Osteoblast (primary cell): ENCODE measurements at regions not wholly inside any gene's neighbourhood (a gene's known extent, or its start where the extent isn't known, plus 50 kb on each side); places are given as distances from the start of the nearest gene placed in this dataset.

Experiments used
- DNase-seq: peaks from one replicate; pipeline ENCODE4 v3.0.0; 2011; ENCODE audit warnings: low spot score, mixed read lengths; ENCODE audit not compliant: insufficient read length; ENCODE audit errors: missing footprints
- H2AFZ ChIP-seq: 2 replicates; pipeline ENCODE4 v1.6.0; 2011; ENCODE audit warnings: mild to moderate bottlenecking, low read length
- H3K27ac ChIP-seq: 2 replicates; pipeline ENCODE4 v1.5.1; 2011; ENCODE audit warnings: mild to moderate bottlenecking, low read depth, low read length, moderate library complexity
- H3K27me3 ChIP-seq: 2 replicates; pipeline ENCODE4 v1.6.0; 2012; ENCODE audit warnings: mild to moderate bottlenecking, control low read depth, inconsistent platforms, low read length, moderate library complexity; ENCODE audit not compliant: insufficient read depth
- H3K36me3 ChIP-seq: 2 replicates; pipeline ENCODE4 v1.5.1; 2011; ENCODE audit warnings: mild to moderate bottlenecking, low read length, control low read depth, moderate library complexity; ENCODE audit not compliant: insufficient read depth
- H3K4me1 ChIP-seq: 2 replicates; pipeline ENCODE4 v1.5.1; 2011; ENCODE audit warnings: mild to moderate bottlenecking, low read length, control low read depth, moderate library complexity; ENCODE audit not compliant: insufficient read depth
- H3K4me2 ChIP-seq: 2 replicates; pipeline ENCODE4 v1.6.0; 2011; ENCODE audit warnings: mild to moderate bottlenecking, low read length; ENCODE audit not compliant: insufficient read depth
- H3K4me3 ChIP-seq: fragments of 200-600 bp; sonication (generic); 3 replicates; pipeline ENCODE4 v1.5.1; 2012; ENCODE audit warnings: mild to moderate bottlenecking, low read length, inconsistent platforms; ENCODE audit not compliant: insufficient read depth
- H3K79me2 ChIP-seq: 2 replicates; pipeline ENCODE4 v1.6.0; 2012; ENCODE audit warnings: mild to moderate bottlenecking, low read length, control low read depth, inconsistent platforms; ENCODE audit not compliant: insufficient read depth
- H3K9me3 ChIP-seq: 2 replicates; pipeline ENCODE4 v1.5.1; 2011; ENCODE audit warnings: low read depth, low read length, control low read depth
- H4K20me1 ChIP-seq: 2 replicates; pipeline ENCODE4 v1.6.0; 2012; ENCODE audit warnings: mild to moderate bottlenecking, low read length, control low read depth; ENCODE audit not compliant: insufficient read depth
- TF ChIP-seq, protein P1 (sequence below): IDR thresholded peaks from 2 replicates; pipeline ENCODE4 v1.5.1; 2011; ENCODE audit warnings: mild to moderate bottlenecking, low read depth, low read length, moderate library complexity; ENCODE audit errors: extremely low read depth

GRCh38 chr16:86802013-86802412, 223.7 kb downstream of the FOXL1 start:
- H3K4me2 ChIP-seq, result no peak overlapping the region
- H3K36me3 ChIP-seq, result no peaks in the 10 kb centered on the region
- no peaks in the 10 kb centered on the region for H3K4me1 ChIP-seq
- H3K27ac ChIP-seq, result no peak overlapping the region
- H3K4me3 ChIP-seq, result no peak overlapping the region
- no peaks in the 10 kb centered on the region for H3K79me2 ChIP-seq
- DNase-seq, result no peak
- no peaks in the 10 kb centered on the region for H3K9me3 ChIP-seq
- H2AFZ ChIP-seq, result no peak overlapping the region
- no peaks in the 10 kb centered on the region for H4K20me1 ChIP-seq
- TF ChIP-seq, protein P1, sequence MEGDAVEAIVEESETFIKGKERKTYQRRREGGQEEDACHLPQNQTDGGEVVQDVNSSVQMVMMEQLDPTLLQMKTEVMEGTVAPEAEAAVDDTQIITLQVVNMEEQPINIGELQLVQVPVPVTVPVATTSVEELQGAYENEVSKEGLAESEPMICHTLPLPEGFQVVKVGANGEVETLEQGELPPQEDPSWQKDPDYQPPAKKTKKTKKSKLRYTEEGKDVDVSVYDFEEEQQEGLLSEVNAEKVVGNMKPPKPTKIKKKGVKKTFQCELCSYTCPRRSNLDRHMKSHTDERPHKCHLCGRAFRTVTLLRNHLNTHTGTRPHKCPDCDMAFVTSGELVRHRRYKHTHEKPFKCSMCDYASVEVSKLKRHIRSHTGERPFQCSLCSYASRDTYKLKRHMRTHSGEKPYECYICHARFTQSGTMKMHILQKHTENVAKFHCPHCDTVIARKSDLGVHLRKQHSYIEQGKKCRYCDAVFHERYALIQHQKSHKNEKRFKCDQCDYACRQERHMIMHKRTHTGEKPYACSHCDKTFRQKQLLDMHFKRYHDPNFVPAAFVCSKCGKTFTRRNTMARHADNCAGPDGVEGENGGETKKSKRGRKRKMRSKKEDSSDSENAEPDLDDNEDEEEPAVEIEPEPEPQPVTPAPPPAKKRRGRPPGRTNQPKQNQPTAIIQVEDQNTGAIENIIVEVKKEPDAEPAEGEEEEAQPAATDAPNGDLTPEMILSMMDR, result no peak
- peaks cover 78% of the 10 kb centered on the region for H3K27me3 ChIP-seq

- H3K79me2 ChIP-seq, result no peaks in the 10 kb centered on the region
- peaks cover 12% of the 10 kb centered on the region for H3K4me1 ChIP-seq
- H3K4me3 ChIP-seq, result no peak overlapping the region
- no peaks in the 10 kb centered on the region for H3K9me3 ChIP-seq
- TF ChIP-seq, protein P1, result no peak
- H4K20me1 ChIP-seq, result no peaks in the 10 kb centered on the region
- H3K27me3 ChIP-seq, result peaks cover 76% of the 10 kb centered on the region
- no peak for DNase-seq
- no peaks in the 10 kb centered on the region for H3K36me3 ChIP-seq
- no peak overlapping the region for H3K27ac ChIP-seq
- H2AFZ ChIP-seq, result no peak overlapping the region
- no peak overlapping the region for H3K4me2 ChIP-seq
These were observed 226.8 kb downstream of the FOXL1 start for GRCh38 chr16:86805188-86805587.

- Histone ChIP-seq H3K4me1 (peaks cover 12% of the 10 kb centered on the region), H3K79me2 (no peaks in the 10 kb centered on the region), H2AFZ (no peak overlapping the region), H3K27me3 (peaks cover 68% of the 10 kb centered on the region), H4K20me1 (no peaks in the 10 kb centered on the region), H3K4me3 (no peak overlapping the region), H3K36me3 (no peaks in the 10 kb centered on the region), H3K9me3 (no peaks in the 10 kb centered on the region), H3K27ac (no peak overlapping the region), H3K4me2 (no peak overlapping the region)
- DNase-seq, result no peak
- TF ChIP-seq, protein P1, result no peak
These were observed 228.0 kb downstream of the FOXL1 start for GRCh38 chr16:86806181-86806837.

- no peak overlapping the region for H3K4me2 ChIP-seq
- H4K20me1 ChIP-seq, result no peaks in the 10 kb centered on the region
- H3K4me1 ChIP-seq, result peaks cover 12% of the 10 kb centered on the region
- no peaks in the 10 kb centered on the region for H3K79me2 ChIP-seq
- no peaks in the 10 kb centered on the region for H3K36me3 ChIP-seq
- no peak overlapping the region for H3K4me3 ChIP-seq
- no peak overlapping the region for H3K27ac ChIP-seq
- TF ChIP-seq, protein P1, result no peak
- no peak for DNase-seq
- H3K9me3 ChIP-seq, result no peaks in the 10 kb centered on the region
- H2AFZ ChIP-seq, result no peak overlapping the region
- peaks cover 63% of the 10 kb centered on the region for H3K27me3 ChIP-seq
These were observed 228.5 kb downstream of the FOXL1 start for GRCh38 chr16:86806838-86807351.
